Spleen (tissue), 11 donors: ENCODE measurements at regions not wholly inside any gene's neighbourhood (a gene's known extent, or its start where the extent isn't known, plus 50 kb on each side); places are given as distances from the start of the nearest gene placed in this dataset.

Experiments used
- DNase-seq: peaks from one replicate; pipeline ENCODE4 v3.0.0-alpha.2; 2020
- H3K27ac ChIP-seq, 8 donors: fragments of 200-600 bp; sonication (generic) in 7 of 8; 1 replicate in 4 of 8; 2 replicates in 4 of 8; pipeline versions ENCODE4 v1.5.0 to v1.8.0; 2016 to 2021; ENCODE audit warnings: inconsistent platforms in 4 of 8, mild to moderate bottlenecking in 4 of 8, moderate library complexity in 1 of 8
- H3K27me3 ChIP-seq, 7 donors: fragments of 200-600 bp; sonication (generic) in 6 of 7; replicated peaks in 1 of 7; 1 replicate in 4 of 7; 2 replicates in 3 of 7; pipeline versions ENCODE4 v1.5.0 to v1.8.0; 2016 to 2021; ENCODE audit warnings: inconsistent platforms in 3 of 7, mild to moderate bottlenecking in 1 of 7
- H3K36me3 ChIP-seq, 6 donors: fragments of 200-600 bp; sonication (generic) in 5 of 6; 1 replicate in 4 of 6; 2 replicates in 2 of 6; pipeline versions ENCODE4 v1.5.0 to v1.8.0; 2016 to 2021; ENCODE audit warnings: inconsistent platforms in 2 of 6
- H3K4me1 ChIP-seq, 6 donors: fragments of 200-600 bp; sonication (generic) in 5 of 6; 1 replicate in 3 of 6; 2 replicates in 3 of 6; pipeline versions ENCODE4 v1.5.0 to v1.8.0; 2016 to 2021; ENCODE audit warnings: inconsistent platforms in 3 of 6
- H3K4me3 ChIP-seq, 8 donors: fragments of 200-600 bp; sonication (generic) in 7 of 8; 1 replicate in 4 of 8; 2 replicates in 4 of 8; pipeline versions ENCODE4 v1.5.0 to v1.8.0; 2016 to 2021; ENCODE audit warnings: inconsistent platforms in 4 of 8, mild to moderate bottlenecking in 4 of 8, moderate library complexity in 2 of 8
- H3K9me3 ChIP-seq, 8 donors: fragments of 200-600 bp; sonication (generic) in 7 of 8; 1 replicate in 4 of 8; 2 replicates in 4 of 8; pipeline versions ENCODE4 v1.5.0 to v1.8.0; 2016 to 2021; ENCODE audit warnings: inconsistent platforms in 4 of 8
- POLR2A ChIP-seq, 3 donors: fragments of 450-650 bp; IDR thresholded peaks; one replicate each; pipeline ENCODE4 v1.5.1; 2017; ENCODE audit warnings: antibody characterized with exemption in 3 of 3, mild to moderate bottlenecking in 1 of 3
- POLR2AphosphoS5 ChIP-seq, 3 donors: sonication (generic); formaldehyde crosslinking; IDR thresholded peaks; one replicate each; pipeline ENCODE4 v1.5.1; 2017; ENCODE audit warnings: antibody characterized with exemption in 3 of 3
- WGBS, 5 donors: extraction: QIAGEN DNeasy Blood & Tissue Kit in 3 of 5; methylation state at CpG; one replicate each; pipeline versions ENCODE4 v1.1.5 to v1.1.7; 2013 to 2018; 5-methylcytosine and 5-hydroxymethylcytosine counted together
- intact Hi-C: fragments of 100-400 bp; cut with DNase I; formaldehyde crosslinking; loops from one replicate; pipeline ENCODE4 v1.15.0; 2023; ENCODE audit warnings: low total_unique reads
- TF ChIP-seq, protein P1 (sequence below), 11 experiments: fragments of 200-600 bp in 7 of 11; fragments of 450-650 bp in 4 of 11; sonication (generic) in 4 of 11; IDR thresholded peaks in 8 of 11; conservative IDR thresholded peaks in 3 of 11; 1 replicate in 7 of 11; 2 replicates in 4 of 11; pipeline versions ENCODE4 v1.4.0 to v1.8.0; 2016 to 2021; ENCODE audit warnings: antibody characterized with exemption in 11 of 11, inconsistent platforms in 4 of 11, mild to moderate bottlenecking in 1 of 11
- donor health status: healthy with polysubstance abuse.
- donor health status: DM: no; HTN: no; CAD: no; lungs with moderate emphysema.
- donor health status: DM: no; HTN: no; CAD: no.
- donor health status: Bipolar disorder and iron deficiency.
- donor health status: healthy.
- donor health status: DM: no; HTN: no; CAD: no.
- donor health status: DM: yes; HTN: yes; CAD: no.

GRCh38 chr6:48733581-48733980 lies 622.6 kb upstream of the PTCHD4 start:
- H3K27me3 ChIP-seq = no peaks in the 10 kb centered on the region
- no peak overlapping the region for H3K4me3 ChIP-seq
- H3K9me3 ChIP-seq = peaks cover 0 to 35% (median 19%) of the 10 kb centered on the region in 8 donors
- DNase-seq = no peak
- H3K4me1 ChIP-seq = no peaks in the 10 kb centered on the region
- intact Hi-C loops = no loop called here
- no peak overlapping the region for H3K27ac ChIP-seq
- H3K36me3 ChIP-seq = no peaks in the 10 kb centered on the region
- TF ChIP-seq POLR2A (IDR thresholded peaks at IDR 0.05) (no peak), POLR2AphosphoS5 (IDR thresholded peaks at IDR 0.05) (no peak)
- TF ChIP-seq, protein P1, sequence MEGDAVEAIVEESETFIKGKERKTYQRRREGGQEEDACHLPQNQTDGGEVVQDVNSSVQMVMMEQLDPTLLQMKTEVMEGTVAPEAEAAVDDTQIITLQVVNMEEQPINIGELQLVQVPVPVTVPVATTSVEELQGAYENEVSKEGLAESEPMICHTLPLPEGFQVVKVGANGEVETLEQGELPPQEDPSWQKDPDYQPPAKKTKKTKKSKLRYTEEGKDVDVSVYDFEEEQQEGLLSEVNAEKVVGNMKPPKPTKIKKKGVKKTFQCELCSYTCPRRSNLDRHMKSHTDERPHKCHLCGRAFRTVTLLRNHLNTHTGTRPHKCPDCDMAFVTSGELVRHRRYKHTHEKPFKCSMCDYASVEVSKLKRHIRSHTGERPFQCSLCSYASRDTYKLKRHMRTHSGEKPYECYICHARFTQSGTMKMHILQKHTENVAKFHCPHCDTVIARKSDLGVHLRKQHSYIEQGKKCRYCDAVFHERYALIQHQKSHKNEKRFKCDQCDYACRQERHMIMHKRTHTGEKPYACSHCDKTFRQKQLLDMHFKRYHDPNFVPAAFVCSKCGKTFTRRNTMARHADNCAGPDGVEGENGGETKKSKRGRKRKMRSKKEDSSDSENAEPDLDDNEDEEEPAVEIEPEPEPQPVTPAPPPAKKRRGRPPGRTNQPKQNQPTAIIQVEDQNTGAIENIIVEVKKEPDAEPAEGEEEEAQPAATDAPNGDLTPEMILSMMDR (IDR thresholded peaks at IDR 0.05 in 8 of 11, conservative IDR thresholded peaks at IDR 0.05 in 3 of 11) = no peak
- 9 to 23% (median 14%) methylated on average over 1 of the region's 1 CpG for WGBS, 5 donors

- H3K27ac ChIP-seq = no peak overlapping the region
- no peaks in the 10 kb centered on the region for H3K4me1 ChIP-seq
- no peaks in the 10 kb centered on the region for H3K27me3 ChIP-seq
- 52 to 75% (median 55%) methylated on average over 2 of the region's 2 CpGs for WGBS, 5 donors
- no peak for DNase-seq
- TF ChIP-seq POLR2A (IDR thresholded peaks at IDR 0.05) (no peak), POLR2AphosphoS5 (IDR thresholded peaks at IDR 0.05) (no peak)
- no peaks in the 10 kb centered on the region for H3K36me3 ChIP-seq
- no peak overlapping the region for H3K4me3 ChIP-seq
- H3K9me3 ChIP-seq = peaks cover 0 to 13% (median 9%) of the 10 kb centered on the region in 8 donors
- intact Hi-C loops = no loop called here
Observed at GRCh38 chr6:48714699-48715098, 603.7 kb upstream of the PTCHD4 start.

- intact Hi-C loops = no loop called here
- H3K9me3 ChIP-seq = peaks cover 0 to 9% (median 5%) of the 10 kb centered on the region in 8 donors
- H3K27me3 ChIP-seq = no peaks in the 10 kb centered on the region
- no peak for TF ChIP-seq POLR2AphosphoS5 (IDR thresholded peaks at IDR 0.05)
- no peak for TF ChIP-seq POLR2A (IDR thresholded peaks at IDR 0.05)
- TF ChIP-seq, protein P1 (IDR thresholded peaks at IDR 0.05 in 8 of 11, conservative IDR thresholded peaks at IDR 0.05 in 3 of 11) = no peak
- WGBS, 5 donors = 59 to 76% (median 67%) methylated on average over 2 of the region's 2 CpGs
- no peak for DNase-seq
- H3K36me3 ChIP-seq = no peaks in the 10 kb centered on the region
- no peaks in the 10 kb centered on the region for H3K4me1 ChIP-seq
- no peak overlapping the region for H3K4me3 ChIP-seq
- no peak overlapping the region for H3K27ac ChIP-seq
Observed at GRCh38 chr6:48714250-48714649, 603.3 kb upstream of the PTCHD4 start.

DNA sequence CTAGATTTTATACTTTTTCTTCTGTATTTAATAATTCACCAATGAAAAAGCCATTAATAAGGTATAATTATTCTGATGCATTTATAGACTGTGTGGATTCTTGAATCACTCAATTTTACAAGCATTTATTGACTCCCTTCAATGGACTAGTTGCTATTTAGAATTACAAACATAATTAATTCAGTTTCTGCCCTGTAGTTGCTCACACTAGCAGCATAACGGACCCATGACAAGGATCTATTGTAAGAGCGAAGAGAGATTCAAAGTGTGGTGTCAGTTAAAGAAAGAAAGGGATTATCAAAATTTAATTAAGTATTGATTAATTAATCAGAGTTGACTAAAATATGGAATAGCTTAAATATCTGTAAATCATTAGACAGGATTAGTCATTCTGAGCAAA lies 602.6 kb upstream of the PTCHD4 start:
- peaks cover 0 to 8% (median 4%) of the 10 kb centered on the region in 8 donors for H3K9me3 ChIP-seq
- TF ChIP-seq POLR2AphosphoS5 (IDR thresholded peaks at IDR 0.05) (no peak), POLR2A (IDR thresholded peaks at IDR 0.05) (no peak)
- TF ChIP-seq, protein P1 (IDR thresholded peaks at IDR 0.05 in 8 of 11, conservative IDR thresholded peaks at IDR 0.05 in 3 of 11) = no peak
- no peak overlapping the region for H3K27ac ChIP-seq
- intact Hi-C loops = no loop called here
- DNase-seq = no peak
- no peaks in the 10 kb centered on the region for H3K27me3 ChIP-seq
- H3K36me3 ChIP-seq = no peaks in the 10 kb centered on the region
- no peaks in the 10 kb centered on the region for H3K4me1 ChIP-seq
- WGBS, 5 donors = 80 to 97% (median 92%) methylated on average over 2 of the region's 2 CpGs
- no peak overlapping the region for H3K4me3 ChIP-seq

DNA sequence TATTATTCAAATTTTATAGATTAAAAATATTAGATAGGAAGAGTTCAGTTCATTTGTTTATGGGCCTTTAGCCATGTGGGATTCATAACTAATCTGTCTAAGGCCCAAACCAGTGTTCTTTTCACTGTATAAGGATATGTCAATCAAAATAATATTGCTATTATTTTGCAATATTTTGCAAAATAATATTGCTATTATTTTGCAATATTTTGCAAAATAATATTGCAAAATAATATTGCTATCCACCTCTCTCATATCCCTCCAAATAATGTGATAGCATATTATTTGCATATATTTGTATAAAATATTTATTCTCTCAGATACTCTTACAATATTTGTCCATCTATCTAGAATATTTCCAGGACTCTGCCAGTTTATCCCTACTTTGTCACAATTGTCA lies 595.3 kb upstream of the PTCHD4 start:
- Histone ChIP-seq H3K4me3 (no peak overlapping the region), H3K4me1 (no peaks in the 10 kb centered on the region), H3K27ac (no peak overlapping the region), H3K9me3 (peaks cover 0 to 31% (median 2%) of the 10 kb centered on the region in 8 donors), H3K36me3 (no peaks in the 10 kb centered on the region), H3K27me3 (no peaks in the 10 kb centered on the region)
- no peak for DNase-seq
- intact Hi-C loops = no loop called here
- TF ChIP-seq POLR2AphosphoS5 (IDR thresholded peaks at IDR 0.05) (no peak), POLR2A (IDR thresholded peaks at IDR 0.05) (no peak)
- TF ChIP-seq, protein P1 (IDR thresholded peaks at IDR 0.05 in 8 of 11, conservative IDR thresholded peaks at IDR 0.05 in 3 of 11) = no peak
